ENCODE measurements at regions not wholly inside any gene's neighbourhood (a gene's known extent, or its start where the extent isn't known, plus 50 kb on each side); places are given as distances from the start of the nearest gene placed in this dataset.
"Not testable (repeated sequence)": the region's sequence is repeated elsewhere in the genome, so short reads cannot be mapped to it uniquely, and the experiment has no call there.

- DNase-seq (ENCODE audit: low read depth in 4 of 4, low spot score in 1 of 4), result no peak
Measured at GRCh38 chr20:60786686-60787217, 465.3 kb upstream of the CDH4 start.

- no peak for DNase-seq (ENCODE audit: low read depth in 4 of 4, low spot score in 1 of 4)
Measured at GRCh38 chr20:60787276-60787675, 464.8 kb upstream of the CDH4 start.

GRCh38 chr20:60788070-60788469, 464.0 kb upstream of the CDH4 start:
- DNase-seq (ENCODE audit: low read depth in 4 of 4, low spot score in 1 of 4), result no peak

GRCh38 chr20:60789399-60789798, 462.7 kb upstream of the CDH4 start:
- no peak for DNase-seq (ENCODE audit: low read depth in 4 of 4, low spot score in 1 of 4)

- DNase-seq (ENCODE audit: low read depth in 4 of 4, low spot score in 1 of 4), result not testable (repeated sequence)
Measured at GRCh38 chr20:60790339-60790738, 461.7 kb upstream of the CDH4 start.

- no peak for DNase-seq (ENCODE audit: low read depth in 4 of 4, low spot score in 1 of 4)
Measured at GRCh38 chr20:60791823-60792222, 460.2 kb upstream of the CDH4 start.

- no peak for DNase-seq (ENCODE audit: low read depth in 4 of 4, low spot score in 1 of 4)
Measured at GRCh38 chr20:60792941-60793340, 459.1 kb upstream of the CDH4 start.

GRCh38 chr20:60794674-60795073, 457.4 kb upstream of the CDH4 start:
- no peak for DNase-seq (ENCODE audit: low read depth in 4 of 4, low spot score in 1 of 4)

- DNase-seq (ENCODE audit: low read depth in 4 of 4, low spot score in 1 of 4), result no peak
Measured at GRCh38 chr20:60795651-60796050, 456.4 kb upstream of the CDH4 start.

GRCh38 chr20:60800185-60800584, 451.9 kb upstream of the CDH4 start:
- DNase-seq (ENCODE audit: low read depth in 4 of 4, low spot score in 1 of 4), result no peak

- no peak for DNase-seq (ENCODE audit: low read depth in 4 of 4, low spot score in 1 of 4)
Measured at GRCh38 chr20:60802676-60803075, 449.4 kb upstream of the CDH4 start.

- no peak for DNase-seq (ENCODE audit: low read depth in 4 of 4, low spot score in 1 of 4)
Measured at GRCh38 chr20:60803335-60804055, 448.6 kb upstream of the CDH4 start.

- no peak for DNase-seq (ENCODE audit: low read depth in 4 of 4, low spot score in 1 of 4)
Measured at GRCh38 chr20:60804240-60804917, 447.7 kb upstream of the CDH4 start.

- no peak for DNase-seq (ENCODE audit: low read depth in 4 of 4, low spot score in 1 of 4)
Measured at GRCh38 chr20:60804918-60805630, 447.0 kb upstream of the CDH4 start.

- DNase-seq (ENCODE audit: low read depth in 4 of 4, low spot score in 1 of 4), result no peak
Measured at GRCh38 chr20:60806354-60806753, 445.7 kb upstream of the CDH4 start.

GRCh38 chr20:60806824-60807223, 445.2 kb upstream of the CDH4 start:
- no peak for DNase-seq (ENCODE audit: low read depth in 4 of 4, low spot score in 1 of 4)

GRCh38 chr20:60808003-60808672, 443.9 kb upstream of the CDH4 start:
- DNase-seq (ENCODE audit: low read depth in 4 of 4, low spot score in 1 of 4), result no peak

GRCh38 chr20:60808701-60809100, 443.4 kb upstream of the CDH4 start:
- no peak for DNase-seq (ENCODE audit: low read depth in 4 of 4, low spot score in 1 of 4)

GRCh38 chr20:60810561-60810960, 441.5 kb upstream of the CDH4 start:
- no peak for DNase-seq (ENCODE audit: low read depth in 4 of 4, low spot score in 1 of 4)

- DNase-seq (ENCODE audit: low read depth in 4 of 4, low spot score in 1 of 4), result no peak
Measured at GRCh38 chr20:60812561-60812960, 439.5 kb upstream of the CDH4 start.

GRCh38 chr20:60813066-60813465, 439.0 kb upstream of the CDH4 start:
- DNase-seq (ENCODE audit: low read depth in 4 of 4, low spot score in 1 of 4), result no peak
